ENCODE measurements at regions not wholly inside any gene's neighbourhood (a gene's known extent, or its start where the extent isn't known, plus 50 kb on each side); places are given as distances from the start of the nearest gene placed in this dataset.

DNA sequence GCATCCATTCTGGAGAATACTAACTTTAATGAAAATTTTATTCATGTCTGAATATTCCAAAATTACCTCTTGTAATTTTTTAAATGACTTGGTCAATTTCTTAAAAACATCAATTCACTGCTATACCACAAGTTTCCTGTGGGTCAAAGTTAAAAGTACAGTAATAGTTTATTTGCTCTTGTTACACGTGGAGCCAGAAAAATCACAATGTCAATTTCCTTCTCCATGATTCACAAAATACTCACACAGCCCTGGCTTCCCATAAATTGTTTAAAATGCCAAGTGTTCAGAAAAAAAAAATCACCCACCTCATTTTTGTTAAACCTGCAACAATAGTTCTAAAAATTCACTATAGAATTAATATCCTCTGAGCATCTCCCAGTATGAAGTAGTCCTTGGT, 139.5 kb upstream of the GRM3 start:
- TF ChIP-seq CTCF (IDR thresholded peaks at IDR 0.05) (no peak), POLR2A (IDR thresholded peaks at IDR 0.05) (no peak)

Data from heart left ventricle (tissue), 13 donors.